Calu3 (cell line): ENCODE measurements at regions not wholly inside any gene's neighbourhood (a gene's known extent, or its start where the extent isn't known, plus 50 kb on each side); places are given as distances from the start of the nearest gene placed in this dataset.

Source experiments
- BruUV-seq: library from RNA; stranded (reverse); fragments of 400-500 nt; replicated peaks from 2 replicates; lab custom pipeline; 2021; lab: Mats Ljungman, UMichigan
- CTCF ChIA-PET: fragments of 300-600 bp; sonication (Branson Sonifier 250); formaldehyde crosslinking; loops from one replicate; lab custom pipeline; 2022; ENCODE audit warnings: antibody characterized with exemption; lab: Charles Lee
- DNase-seq: peaks from one replicate; pipeline ENCODE4 v3.0.0; 2022
- H3K27ac Mint-ChIP-seq: one replicate; pipeline ENCODE4 v1.8.0; 2022; ENCODE audit warnings: mixed read lengths; ENCODE audit not compliant: unreplicated experiment
- H3K27me3 Mint-ChIP-seq: one replicate; pipeline ENCODE4 v1.8.0; 2022; ENCODE audit warnings: mixed read lengths; ENCODE audit not compliant: unreplicated experiment
- H3K36me3 Mint-ChIP-seq: one replicate; pipeline ENCODE4 v1.8.0; 2022; ENCODE audit warnings: mild to moderate bottlenecking, moderate library complexity, mixed read lengths; ENCODE audit not compliant: insufficient read depth, unreplicated experiment
- H3K4me1 Mint-ChIP-seq: one replicate; pipeline ENCODE4 v1.8.0; 2022; ENCODE audit warnings: mild to moderate bottlenecking, low read depth, mixed read lengths; ENCODE audit not compliant: unreplicated experiment
- H3K4me3 Mint-ChIP-seq: one replicate; pipeline ENCODE4 v1.8.0; 2022; ENCODE audit warnings: mild to moderate bottlenecking, low read depth, moderate library complexity, mixed read lengths; ENCODE audit not compliant: unreplicated experiment
- H3K9me3 Mint-ChIP-seq: one replicate; pipeline ENCODE4 v1.8.0; 2022; ENCODE audit warnings: low read depth, mixed read lengths; ENCODE audit not compliant: unreplicated experiment
- CTCF ChIP-seq: fragments of 200-600 bp; IDR thresholded peaks from one replicate; pipeline ENCODE4 v1.8.0; 2022; ENCODE audit warnings: antibody characterized with exemption; ENCODE audit not compliant: unreplicated experiment
- intact Hi-C: fragments of 100-400 bp; cut with micrococcal nuclease; formaldehyde crosslinking; loops from one replicate; pipeline ENCODE4 v1.10.0; 2022; ENCODE audit not compliant: unreplicated experiment

DNA sequence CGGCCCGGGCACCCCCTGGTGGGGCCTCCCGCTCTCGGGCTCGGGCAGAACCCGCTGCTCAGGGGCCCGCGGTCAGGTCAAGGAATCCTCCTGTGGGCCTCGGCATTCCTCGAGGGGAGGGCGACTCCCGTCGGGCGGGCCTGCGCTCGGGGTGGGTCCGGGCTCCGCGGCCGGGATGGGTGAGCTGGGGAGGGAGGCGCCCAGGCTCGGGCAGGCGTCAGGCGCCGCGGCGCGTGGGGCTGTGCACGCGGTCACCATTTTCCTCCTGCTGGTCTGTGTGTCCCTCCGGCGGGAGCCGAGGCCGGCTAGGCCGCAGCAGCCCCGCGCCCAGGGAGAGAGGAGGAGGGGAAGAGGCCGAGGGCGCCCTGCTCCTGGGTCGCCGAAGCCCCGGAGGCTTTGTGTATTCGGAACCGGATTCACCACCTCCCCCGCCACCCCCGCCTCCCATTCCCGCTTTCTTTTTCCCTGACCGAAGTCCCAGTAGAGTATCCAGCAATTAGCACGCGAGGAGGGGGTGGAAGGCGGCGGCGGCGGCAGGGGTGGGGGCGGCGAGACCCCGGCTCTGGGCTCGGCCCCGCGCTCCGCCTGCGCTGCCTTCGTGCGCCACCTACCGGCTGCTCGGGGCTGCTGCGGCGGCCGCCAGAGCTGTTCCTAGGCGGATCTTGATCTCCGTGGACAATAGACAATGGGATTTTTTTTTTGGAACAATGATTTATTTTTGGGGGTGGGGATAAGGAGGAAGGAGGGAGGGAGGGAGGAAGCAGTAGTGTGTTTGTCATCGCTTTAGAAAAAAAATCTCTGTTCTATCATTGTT is 99.0 kb upstream of the MAML3 start:
- intact Hi-C loops = loop anchor here (1.0 to 10.0 kb wide), 4 partner anchors 98 to 518 kb away; partner anchors contain the start of gene MAML3
- no peaks in the 10 kb centered on the region for H3K36me3 Mint-ChIP-seq
- CTCF ChIA-PET = interaction anchor here (0.6 to 1.5 kb wide), 5 partner anchors 14 to 514 kb away, joined by 3 to 7 read pairs (median 5); no protein-coding TSS in a partner anchor
- no peaks in the 10 kb centered on the region for H3K9me3 Mint-ChIP-seq
- H3K27ac Mint-ChIP-seq = peak overlapping the region; percentile 11
- TF ChIP-seq CTCF = peak; percentile 87
- H3K4me3 Mint-ChIP-seq = peak overlapping the region; percentile 45
- no TSS peak for BruUV-seq
- no peaks in the 10 kb centered on the region for H3K27me3 Mint-ChIP-seq
- peaks cover 29% of the 10 kb centered on the region for H3K4me1 Mint-ChIP-seq
- DNase-seq = peak; percentile 76

GRCh38 chr4:140252141-140252741 is 98.3 kb upstream of the MAML3 start:
- no peak overlapping the region for H3K27ac Mint-ChIP-seq
- no peaks in the 10 kb centered on the region for H3K27me3 Mint-ChIP-seq
- H3K9me3 Mint-ChIP-seq = no peaks in the 10 kb centered on the region
- no peaks in the 10 kb centered on the region for H3K36me3 Mint-ChIP-seq
- TF ChIP-seq CTCF = no peak
- no peak for DNase-seq
- intact Hi-C loops = loop anchor here (2.0 to 10.0 kb wide), 3 partner anchors 97 to 517 kb away; partner anchors contain the start of gene MAML3
- H3K4me3 Mint-ChIP-seq = peak overlapping the region; percentile 45
- CTCF ChIA-PET = interaction anchor here (1.3 to 1.5 kb wide), 3 partner anchors 200 to 240 kb away, joined by 5 to 7 read pairs (median 6); no protein-coding TSS in a partner anchor
- H3K4me1 Mint-ChIP-seq = peaks cover 22% of the 10 kb centered on the region
- no TSS peak for BruUV-seq

DNA sequence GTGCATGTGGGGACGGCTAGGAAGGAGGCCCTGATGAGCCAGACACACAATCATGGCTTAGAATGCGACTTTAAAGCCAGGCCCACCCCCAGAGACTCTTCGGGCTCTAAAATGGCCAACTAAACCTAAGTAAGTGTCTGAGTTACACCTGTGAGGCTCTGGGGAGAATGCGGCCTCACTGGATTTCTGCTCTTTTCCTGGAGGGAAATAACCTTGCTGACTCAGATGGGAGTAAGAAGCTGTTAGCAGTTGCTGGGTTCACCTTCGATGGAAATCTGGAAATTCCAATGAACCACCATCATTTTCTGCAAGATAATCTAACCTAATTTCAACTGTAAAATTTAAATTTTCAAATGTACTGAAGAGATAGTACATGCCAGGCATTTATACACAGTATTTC is 97.6 kb upstream of the MAML3 start:
- H3K4me3 Mint-ChIP-seq = peak overlapping the region; percentile 29
- CTCF ChIA-PET = interaction anchor here (0.6 to 1.3 kb wide), 2 partner anchors 231 to 521 kb away, joined by 5 to 7 read pairs; no protein-coding TSS in a partner anchor
- TF ChIP-seq CTCF = no peak
- BruUV-seq = no TSS peak
- intact Hi-C loops = loop anchor here (10.0 kb wide), 1 partner anchor 517 kb away; no protein-coding TSS in a partner anchor
- no peaks in the 10 kb centered on the region for H3K36me3 Mint-ChIP-seq
- H3K27ac Mint-ChIP-seq = no peak overlapping the region
- no peaks in the 10 kb centered on the region for H3K27me3 Mint-ChIP-seq
- peaks cover 16% of the 10 kb centered on the region for H3K4me1 Mint-ChIP-seq
- no peak for DNase-seq
- H3K9me3 Mint-ChIP-seq = no peaks in the 10 kb centered on the region

GRCh38 chr4:140250989-140251552 is 97.1 kb upstream of the MAML3 start:
- BruUV-seq = no TSS peak
- H3K27me3 Mint-ChIP-seq = no peaks in the 10 kb centered on the region
- DNase-seq = no peak
- TF ChIP-seq CTCF = no peak
- intact Hi-C loops = loop anchor here (10.0 kb wide), 1 partner anchor 516 kb away; no protein-coding TSS in a partner anchor
- H3K4me3 Mint-ChIP-seq = no peak overlapping the region
- H3K4me1 Mint-ChIP-seq = peaks cover 16% of the 10 kb centered on the region
- H3K27ac Mint-ChIP-seq = no peak overlapping the region
- CTCF ChIA-PET = interaction anchor here (0.6 kb wide), 1 partner anchor 520 kb away, joined by 7 read pairs; no protein-coding TSS in a partner anchor
- no peaks in the 10 kb centered on the region for H3K9me3 Mint-ChIP-seq
- no peaks in the 10 kb centered on the region for H3K36me3 Mint-ChIP-seq
